ENCODE measurements at regions not wholly inside any gene's neighbourhood (a gene's known extent, or its start where the extent isn't known, plus 50 kb on each side); places are given as distances from the start of the nearest gene placed in this dataset.

DNA sequence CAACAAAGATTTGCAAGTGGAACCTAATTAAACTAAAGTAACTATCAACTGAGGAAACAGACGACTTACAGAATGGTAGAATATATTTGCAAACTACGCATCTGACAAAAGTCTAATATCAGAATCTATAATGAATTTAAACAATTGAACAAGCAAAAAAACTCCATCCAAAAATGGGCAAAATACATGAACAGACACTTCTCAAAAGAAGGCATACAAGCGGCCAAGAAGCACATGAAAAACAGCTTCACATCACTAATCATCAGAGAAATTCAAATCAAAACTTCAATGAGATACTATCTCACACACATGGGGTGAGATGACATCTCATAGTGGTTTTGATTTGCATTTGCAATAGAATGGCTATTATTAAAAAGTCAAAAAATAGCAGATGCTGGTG is 128.6 kb downstream of the POLR2M start:
- no TSS peak for BruUV-seq (replicated peaks)

DNA sequence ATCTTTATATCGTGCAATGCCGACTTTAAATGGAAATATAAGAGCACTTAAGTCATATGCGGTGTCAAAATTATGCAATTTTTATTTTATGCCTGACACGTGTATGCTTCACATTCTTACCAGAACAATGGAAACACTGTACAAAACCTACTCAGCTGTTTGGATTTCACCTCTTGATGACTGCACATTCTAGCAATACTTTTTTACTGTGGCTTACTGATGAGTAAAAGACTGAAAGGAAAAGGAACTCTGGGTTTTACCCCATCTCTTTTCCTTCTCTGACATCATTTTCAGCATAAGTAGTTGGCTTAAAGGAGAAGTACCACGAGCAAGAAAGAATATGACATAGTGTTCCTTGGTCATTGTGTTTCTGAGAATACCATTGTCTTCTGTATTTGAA is 142.8 kb downstream of the POLR2M start:
- no peaks in the 10 kb centered on the region for H3K4me1 Mint-ChIP-seq (ENCODE audit: low read depth, unreplicated experiment)
- no peaks in the 10 kb centered on the region for H3K4me1 ChIP-seq
- no peaks in the 10 kb centered on the region for H3K9me3 Mint-ChIP-seq (ENCODE audit: unreplicated experiment)
- peaks cover 22% of the 10 kb centered on the region for H3K27me3 Mint-ChIP-seq (ENCODE audit: insufficient read depth, unreplicated experiment)
- ChIA-PET CTCF (interaction anchor here (0.7 kb wide), 1 partner anchor 91 kb away, joined by 3 read pairs; no protein-coding TSS in a partner anchor), POLR2A (no interaction called here)
- TF ChIP-seq, protein P1, sequence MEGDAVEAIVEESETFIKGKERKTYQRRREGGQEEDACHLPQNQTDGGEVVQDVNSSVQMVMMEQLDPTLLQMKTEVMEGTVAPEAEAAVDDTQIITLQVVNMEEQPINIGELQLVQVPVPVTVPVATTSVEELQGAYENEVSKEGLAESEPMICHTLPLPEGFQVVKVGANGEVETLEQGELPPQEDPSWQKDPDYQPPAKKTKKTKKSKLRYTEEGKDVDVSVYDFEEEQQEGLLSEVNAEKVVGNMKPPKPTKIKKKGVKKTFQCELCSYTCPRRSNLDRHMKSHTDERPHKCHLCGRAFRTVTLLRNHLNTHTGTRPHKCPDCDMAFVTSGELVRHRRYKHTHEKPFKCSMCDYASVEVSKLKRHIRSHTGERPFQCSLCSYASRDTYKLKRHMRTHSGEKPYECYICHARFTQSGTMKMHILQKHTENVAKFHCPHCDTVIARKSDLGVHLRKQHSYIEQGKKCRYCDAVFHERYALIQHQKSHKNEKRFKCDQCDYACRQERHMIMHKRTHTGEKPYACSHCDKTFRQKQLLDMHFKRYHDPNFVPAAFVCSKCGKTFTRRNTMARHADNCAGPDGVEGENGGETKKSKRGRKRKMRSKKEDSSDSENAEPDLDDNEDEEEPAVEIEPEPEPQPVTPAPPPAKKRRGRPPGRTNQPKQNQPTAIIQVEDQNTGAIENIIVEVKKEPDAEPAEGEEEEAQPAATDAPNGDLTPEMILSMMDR (IDR thresholded peaks at IDR 0.05; ENCODE audit: insufficient read depth in 1 of 2, low read depth in 1 of 2, low read length in 1 of 2, severe bottlenecking in 1 of 2, unreplicated experiment in 1 of 2) = no peak
- H3K4me3 Mint-ChIP-seq (ENCODE audit: unreplicated experiment) = no peak overlapping the region
- no peak overlapping the region for H3K27ac Mint-ChIP-seq (ENCODE audit: unreplicated experiment)
- DNase-seq = no peak
- intact Hi-C loops (cut with micrococcal nuclease; ENCODE audit: unreplicated experiment) = no loop called here
- no peak overlapping the region for H3K4me3 ChIP-seq (ENCODE audit: low read depth, low read length)
- H3K36me3 Mint-ChIP-seq (ENCODE audit: insufficient read depth, unreplicated experiment) = no peaks in the 10 kb centered on the region
- H3K36me3 ChIP-seq (ENCODE audit: control insufficient read depth, insufficient read depth, low read length) = no peaks in the 10 kb centered on the region
- BruUV-seq (replicated peaks) = no TSS peak
- no peaks in the 10 kb centered on the region for H3K9me3 ChIP-seq
- H3K27me3 ChIP-seq (replicated peaks; ENCODE audit: control insufficient read depth, insufficient read depth, low read length) = no peaks in the 10 kb centered on the region

More for the DNA sequence above, 128.6 kb downstream of the POLR2M start:
- Mint-ChIP-seq H3K27ac (ENCODE audit: unreplicated experiment) (no peak overlapping the region), H3K9me3 (ENCODE audit: unreplicated experiment) (peaks cover 9% of the 10 kb centered on the region), H3K4me1 (ENCODE audit: low read depth, unreplicated experiment) (no peaks in the 10 kb centered on the region), H3K4me3 (ENCODE audit: unreplicated experiment) (no peak overlapping the region), H3K27me3 (ENCODE audit: insufficient read depth, unreplicated experiment) (peaks cover 25% of the 10 kb centered on the region), H3K36me3 (ENCODE audit: insufficient read depth, unreplicated experiment) (no peaks in the 10 kb centered on the region)
- CTCF ChIA-PET = no interaction called here
- no peaks in the 10 kb centered on the region for H3K27me3 ChIP-seq (replicated peaks; ENCODE audit: control insufficient read depth, insufficient read depth, low read length)
- DNase-seq = no peak
- no peaks in the 10 kb centered on the region for H3K36me3 ChIP-seq (ENCODE audit: control insufficient read depth, insufficient read depth, low read length)
- H3K9me3 ChIP-seq = no peaks in the 10 kb centered on the region
- H3K4me3 ChIP-seq (ENCODE audit: low read depth, low read length) = no peak overlapping the region
- POLR2A ChIA-PET = no interaction called here
- intact Hi-C loops (cut with micrococcal nuclease; ENCODE audit: unreplicated experiment) = no loop called here
- TF ChIP-seq, protein P1 (IDR thresholded peaks at IDR 0.05; ENCODE audit: insufficient read depth in 1 of 2, low read depth in 1 of 2, low read length in 1 of 2, severe bottlenecking in 1 of 2, unreplicated experiment in 1 of 2) = no peak
- no peaks in the 10 kb centered on the region for H3K4me1 ChIP-seq

DNA sequence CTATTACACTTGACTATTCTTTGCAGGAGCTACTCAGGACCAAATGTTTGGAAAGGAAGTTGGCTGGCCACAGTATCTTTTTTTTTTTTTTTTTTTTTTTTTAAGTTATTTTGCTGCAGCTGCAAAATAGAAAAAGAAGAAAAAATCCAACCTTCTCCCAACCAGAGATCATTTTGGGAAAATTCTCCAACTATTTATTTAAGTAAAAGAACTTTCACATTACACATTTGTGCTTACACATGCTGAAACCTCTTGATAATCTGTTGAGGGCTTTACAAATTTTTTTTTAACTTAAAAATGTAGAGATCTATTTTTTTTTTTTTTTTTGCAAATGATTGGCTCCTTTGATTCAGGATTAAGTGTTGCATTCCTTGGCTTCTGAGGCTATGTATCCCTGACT is 148.0 kb downstream of the POLR2M start:
- Histone ChIP-seq H3K4me1 (no peaks in the 10 kb centered on the region), H3K36me3 (ENCODE audit: control insufficient read depth, insufficient read depth, low read length) (no peaks in the 10 kb centered on the region), H3K9me3 (no peaks in the 10 kb centered on the region), H3K4me3 (ENCODE audit: low read depth, low read length) (no peak overlapping the region), H3K27me3 (replicated peaks; ENCODE audit: control insufficient read depth, insufficient read depth, low read length) (no peaks in the 10 kb centered on the region)
- no peaks in the 10 kb centered on the region for H3K4me1 Mint-ChIP-seq (ENCODE audit: low read depth, unreplicated experiment)
- ChIA-PET CTCF (no interaction called here), POLR2A (no interaction called here)
- no peak overlapping the region for H3K4me3 Mint-ChIP-seq (ENCODE audit: unreplicated experiment)
- H3K27ac Mint-ChIP-seq (ENCODE audit: unreplicated experiment) = no peak overlapping the region
- H3K36me3 Mint-ChIP-seq (ENCODE audit: insufficient read depth, unreplicated experiment) = no peaks in the 10 kb centered on the region
- BruUV-seq (replicated peaks) = no TSS peak
- no peak for DNase-seq
- intact Hi-C loops (cut with micrococcal nuclease; ENCODE audit: unreplicated experiment) = no loop called here
- peaks cover 36% of the 10 kb centered on the region for H3K27me3 Mint-ChIP-seq (ENCODE audit: insufficient read depth, unreplicated experiment)
- TF ChIP-seq, protein P1 (IDR thresholded peaks at IDR 0.05; ENCODE audit: insufficient read depth in 1 of 2, low read depth in 1 of 2, low read length in 1 of 2, severe bottlenecking in 1 of 2, unreplicated experiment in 1 of 2) = no peak
- no peaks in the 10 kb centered on the region for H3K9me3 Mint-ChIP-seq (ENCODE audit: unreplicated experiment)

Data from Caco-2 (cell line).